Body of pancreas (tissue), 4 donors: ENCODE measurements at regions not wholly inside any gene's neighbourhood (a gene's known extent, or its start where the extent isn't known, plus 50 kb on each side); places are given as distances from the start of the nearest gene placed in this dataset.

Source experiments
- CTCF ChIP-seq, 7 experiments: fragments of 450-650 bp in 4 of 7; fragments of 200-600 bp in 3 of 7; sonication (generic) in 3 of 7; IDR thresholded peaks; one replicate each; pipeline ENCODE4 v1.5.1; 2016 to 2019; ENCODE audit warnings: antibody characterized with exemption in 7 of 7
- POLR2A ChIP-seq, 3 donors: fragments of 450-650 bp; IDR thresholded peaks; one replicate each; pipeline ENCODE4 v1.6.1; 2016; ENCODE audit warnings: antibody characterized with exemption in 3 of 3, mild to moderate bottlenecking in 2 of 3

DNA sequence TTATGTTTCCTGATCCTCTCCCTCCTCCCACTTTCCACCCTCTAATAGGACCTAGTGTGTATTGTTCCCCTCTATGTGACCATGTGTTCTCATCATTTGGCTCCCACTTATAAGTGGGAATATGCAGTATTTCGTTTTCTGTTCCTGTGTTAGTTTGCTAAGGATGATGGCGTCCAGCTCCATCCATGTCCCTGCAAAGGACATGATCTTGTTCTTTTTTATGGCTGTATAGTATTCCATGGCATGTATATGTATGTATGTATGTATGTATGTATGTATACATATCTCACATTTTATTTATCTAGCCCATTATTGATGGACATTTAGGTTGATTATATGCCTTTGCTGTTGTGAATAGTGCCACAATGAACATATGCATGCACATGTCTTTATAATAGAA lies 188.7 kb downstream of the RFPL4B start:
- no peak for TF ChIP-seq CTCF (IDR thresholded peaks at IDR 0.05)
- no peak for TF ChIP-seq POLR2A (IDR thresholded peaks at IDR 0.05)
